Tongue (tissue), 1 donor: ENCODE measurements at regions not wholly inside any gene's neighbourhood (a gene's known extent, or its start where the extent isn't known, plus 50 kb on each side); places are given as distances from the start of the nearest gene placed in this dataset.

Experiments
- DNase-seq: peaks from one replicate; pipeline ENCODE4 v3.0.0-alpha.2; 2015

- no peak for DNase-seq
These were observed 359.1 kb downstream of the SAMD5 start for GRCh38 chr6:147867433-147868226.

GRCh38 chr6:147868427-147869190, 360.1 kb downstream of the SAMD5 start:
- DNase-seq = peak; percentile 63

GRCh38 chr6:147869201-147869600, 360.7 kb downstream of the SAMD5 start:
- no peak for DNase-seq

GRCh38 chr6:147869869-147870268, 361.4 kb downstream of the SAMD5 start:
- DNase-seq = no peak

DNA sequence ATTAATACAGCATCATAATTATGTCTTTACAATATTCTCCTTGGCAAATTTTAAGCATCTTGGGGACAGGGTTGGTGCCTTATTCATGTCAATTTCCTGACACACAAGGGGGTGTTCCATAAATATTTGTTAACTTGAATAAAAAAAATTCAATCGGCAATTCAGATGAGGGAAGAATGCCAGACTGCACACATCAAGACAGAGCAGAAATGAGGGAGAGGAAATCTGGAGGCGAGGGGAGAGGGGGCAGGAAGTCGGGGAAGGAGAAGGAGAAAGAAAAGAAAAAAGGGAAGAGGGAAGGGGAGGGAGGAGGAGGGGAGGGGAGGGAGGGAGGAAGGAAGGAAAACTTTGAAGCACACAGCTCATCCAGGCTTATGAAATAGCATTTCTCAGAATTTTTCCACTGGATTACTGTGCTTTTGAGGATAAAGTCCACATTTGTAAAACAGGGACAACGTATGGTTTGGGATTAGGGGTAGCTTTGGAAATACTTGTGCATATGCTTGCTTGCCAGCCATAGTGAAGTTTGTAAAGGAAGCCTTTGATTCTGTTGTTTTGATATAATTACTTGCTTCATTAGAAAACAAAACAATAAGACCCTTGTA, 362.1 kb downstream of the SAMD5 start:
- peak; percentile 43 for DNase-seq

GRCh38 chr6:147872002-147872401, 363.5 kb downstream of the SAMD5 start:
- no peak for DNase-seq

DNA sequence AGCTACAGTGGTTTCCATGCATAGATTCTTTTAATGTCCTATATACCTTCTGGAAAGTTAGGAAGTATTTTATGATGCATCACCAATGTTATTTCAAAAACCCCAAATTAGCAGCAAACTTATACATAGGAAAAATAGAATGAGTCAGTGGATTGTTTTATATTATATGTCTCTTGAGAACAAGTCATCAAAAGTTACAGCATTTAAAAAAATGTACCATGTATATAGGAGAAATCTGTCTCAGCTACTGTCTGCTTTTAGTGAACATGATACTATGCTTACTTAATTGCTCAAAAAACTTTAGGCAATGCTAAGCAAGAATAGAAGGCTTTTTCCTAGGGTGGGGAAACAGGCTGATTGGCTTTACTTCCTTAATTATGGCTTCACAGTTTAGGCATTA, 365.3 kb downstream of the SAMD5 start:
- DNase-seq = no peak

DNA sequence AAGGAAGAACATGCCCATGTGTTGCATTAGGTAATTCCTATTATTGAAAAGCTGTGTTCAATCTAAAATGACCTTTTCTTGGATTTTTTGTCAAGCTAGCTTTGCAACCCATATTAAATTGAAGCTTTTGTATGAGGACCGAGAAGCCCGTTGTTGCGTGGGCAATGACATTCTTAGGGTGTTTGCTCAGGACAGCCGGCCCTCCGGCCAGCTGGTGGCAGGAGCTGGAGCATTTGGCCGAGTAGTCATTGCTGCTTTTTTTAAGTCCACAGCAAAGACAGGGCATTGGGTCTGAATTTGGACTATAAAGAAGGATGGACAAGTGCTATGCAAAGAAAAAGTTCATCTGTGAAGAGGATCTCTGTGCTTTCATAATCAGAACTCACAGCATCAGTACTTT, 365.8 kb downstream of the SAMD5 start:
- peak; percentile 16 for DNase-seq

- DNase-seq = no peak
These were observed 370.6 kb downstream of the SAMD5 start for GRCh38 chr6:147879031-147879580.

- no peak for DNase-seq
These were observed 372.9 kb downstream of the SAMD5 start for GRCh38 chr6:147881432-147881831.

GRCh38 chr6:147888374-147888773, 379.9 kb downstream of the SAMD5 start:
- DNase-seq = no peak

DNA sequence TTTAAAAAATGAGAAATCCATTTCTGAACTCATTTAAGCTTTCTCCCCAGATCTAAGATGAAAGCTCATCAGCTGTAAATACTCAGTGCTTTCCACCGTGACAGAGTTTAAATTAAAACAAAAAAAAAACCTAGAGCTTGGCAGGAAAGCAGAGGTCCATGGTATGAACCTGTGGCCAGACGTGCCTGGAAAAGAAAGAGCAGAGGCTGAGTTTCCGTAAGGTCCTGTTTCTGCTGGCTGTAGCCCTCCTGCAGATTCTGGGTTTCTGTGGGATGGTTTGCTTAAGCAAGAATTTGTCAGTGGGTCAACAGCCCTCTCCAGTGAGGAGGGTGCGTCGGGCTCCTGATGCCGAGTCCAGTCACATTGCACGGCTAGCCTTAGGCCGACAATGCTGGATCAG, 383.2 kb downstream of the SAMD5 start:
- DNase-seq = peak; percentile 50

- DNase-seq = no peak
These were observed 384.0 kb downstream of the SAMD5 start for GRCh38 chr6:147892476-147892875.

DNA sequence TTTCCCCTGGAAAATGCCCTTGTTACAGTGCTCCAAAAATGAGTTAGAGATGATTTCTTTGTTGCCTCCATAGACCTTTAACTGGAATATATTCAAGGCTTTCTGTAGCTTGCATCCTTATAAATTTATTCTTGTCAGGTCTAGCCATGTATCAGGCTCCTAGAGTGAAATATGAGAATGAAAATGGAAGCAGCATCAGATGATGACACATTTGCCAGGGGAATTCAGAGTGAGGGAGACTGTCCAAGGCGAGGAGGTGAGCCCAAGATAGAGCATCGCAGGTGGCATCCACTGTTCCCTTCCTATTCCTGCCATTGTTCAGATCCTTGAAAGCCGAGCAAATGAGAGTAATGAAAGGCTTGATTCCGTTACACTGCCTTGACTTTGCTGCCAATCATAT, 386.8 kb downstream of the SAMD5 start:
- no peak for DNase-seq

DNA sequence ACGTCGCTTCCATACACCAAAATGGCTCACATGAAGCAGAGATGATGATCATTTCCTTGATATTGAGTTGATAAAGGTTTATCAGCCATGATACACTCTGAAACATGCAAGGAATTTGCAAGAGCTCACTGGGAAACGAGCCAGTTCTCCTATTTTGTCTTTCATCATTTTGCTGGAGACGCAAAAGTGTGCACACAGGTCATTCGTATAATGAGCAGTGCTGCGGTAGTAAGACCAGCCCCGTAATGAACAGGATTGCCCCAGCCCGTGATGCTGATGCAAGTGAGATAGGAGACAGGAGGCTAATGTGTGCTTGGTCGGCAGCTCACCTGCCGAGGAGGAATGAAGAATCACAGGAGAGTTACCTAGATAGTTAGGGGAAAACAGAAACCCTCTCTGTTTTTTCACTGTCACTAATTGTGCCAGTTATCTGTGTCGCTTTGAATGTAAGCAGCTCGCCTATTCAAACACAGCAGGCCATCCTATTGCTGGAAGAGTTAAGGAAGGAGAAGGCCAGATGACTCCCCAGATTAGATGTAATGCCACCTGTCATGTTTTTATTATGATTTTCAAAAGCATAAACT, 391.8 kb downstream of the SAMD5 start:
- no peak for DNase-seq

- no peak for DNase-seq
These were observed 394.8 kb downstream of the SAMD5 start for GRCh38 chr6:147903321-147903720.

DNA sequence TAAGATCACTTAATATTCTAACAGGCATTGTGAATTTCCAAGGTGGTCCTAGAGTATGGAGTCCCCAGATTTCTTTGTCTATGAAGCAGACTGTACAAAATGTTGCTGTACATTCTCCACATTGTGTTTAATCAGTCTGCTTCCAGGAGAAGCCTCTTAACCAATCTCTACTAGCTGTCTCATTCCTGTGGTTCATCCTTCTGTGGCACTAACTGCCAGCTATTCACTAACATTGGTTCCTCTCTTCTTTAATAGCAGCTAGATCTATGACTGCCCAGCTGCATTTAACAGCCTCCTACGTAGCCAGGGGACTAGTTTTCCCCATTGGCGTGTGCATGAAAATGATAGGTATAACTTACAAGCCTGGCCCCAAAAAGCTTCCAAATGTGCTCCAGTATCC, 395.4 kb downstream of the SAMD5 start:
- DNase-seq = no peak

GRCh38 chr6:147904416-147904815, 395.9 kb downstream of the SAMD5 start:
- DNase-seq = no peak

DNA sequence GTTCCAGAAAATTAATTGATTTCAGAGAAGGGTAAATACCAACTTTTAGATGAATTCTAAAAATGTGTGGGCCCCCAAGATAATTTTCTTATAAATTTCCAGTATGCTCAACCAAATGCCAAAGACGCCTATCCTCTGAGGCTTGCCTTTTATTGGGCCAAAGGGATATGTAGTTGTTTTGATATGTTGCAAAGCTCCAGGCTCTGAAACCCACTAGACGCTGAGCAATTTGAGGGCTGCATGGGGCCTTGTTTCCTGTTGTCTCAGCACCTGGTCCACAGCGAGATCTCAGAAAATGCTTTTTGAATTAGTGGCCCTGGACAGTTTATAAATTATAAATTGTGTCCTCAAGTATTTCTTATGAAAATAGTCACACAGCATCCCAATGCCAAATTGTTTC, 397.2 kb downstream of the SAMD5 start:
- no peak for DNase-seq

GRCh38 chr6:147906361-147906760, 397.9 kb downstream of the SAMD5 start:
- no peak for DNase-seq

DNA sequence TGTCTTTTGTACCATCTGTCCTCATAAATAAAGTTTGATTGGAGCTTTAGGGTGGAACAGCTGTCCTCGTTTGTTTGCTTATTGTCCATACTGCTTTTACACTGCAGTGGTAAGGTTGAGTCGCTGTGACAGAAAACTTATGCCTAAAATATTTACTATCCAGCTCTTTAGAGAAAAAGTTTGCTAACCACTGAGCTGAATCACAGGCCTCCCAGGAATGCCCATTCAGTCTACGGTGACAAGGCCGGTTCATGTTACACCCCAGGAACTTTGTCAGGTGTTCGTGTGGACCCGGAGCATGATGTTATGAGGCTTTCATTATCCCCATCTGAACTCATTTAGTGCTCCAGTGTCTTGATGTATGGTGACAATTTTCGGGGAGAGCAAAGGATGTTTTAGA, 401.1 kb downstream of the SAMD5 start:
- no peak for DNase-seq

- no peak for DNase-seq
These were observed 401.8 kb downstream of the SAMD5 start for GRCh38 chr6:147910281-147910680.

GRCh38 chr6:147911057-147911456, 402.6 kb downstream of the SAMD5 start:
- DNase-seq = no peak
